ENCODE measurements at regions not wholly inside any gene's neighbourhood (a gene's known extent, or its start where the extent isn't known, plus 50 kb on each side); places are given as distances from the start of the nearest gene placed in this dataset.
"Not testable (repeated sequence)": the region's sequence is repeated elsewhere in the genome, so short reads cannot be mapped to it uniquely, and the experiment has no call there.

DNA sequence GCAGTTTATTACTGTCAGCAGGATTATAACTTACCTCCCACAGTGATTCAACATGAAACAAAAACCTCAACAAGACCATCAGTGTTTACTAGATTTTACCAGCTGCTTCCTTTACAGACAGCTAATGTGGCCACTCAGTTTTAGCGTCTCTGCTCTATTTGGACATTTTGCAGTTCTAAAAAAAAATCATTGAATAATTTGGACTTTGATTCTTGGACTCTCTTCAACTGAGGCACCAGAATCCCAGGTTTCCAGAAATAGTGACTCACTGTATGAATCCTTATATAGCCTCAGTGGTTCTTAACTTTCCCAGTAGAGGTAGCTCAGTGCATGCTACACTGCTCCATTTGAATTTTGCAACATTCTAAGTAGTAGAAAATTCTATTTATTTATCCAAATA lies 317.4 kb upstream of the PLGLB1 start:
- DNase-seq (ENCODE audit: low spot score in 2 of 2); FAIRE-seq: not testable (repeated sequence)

DNA sequence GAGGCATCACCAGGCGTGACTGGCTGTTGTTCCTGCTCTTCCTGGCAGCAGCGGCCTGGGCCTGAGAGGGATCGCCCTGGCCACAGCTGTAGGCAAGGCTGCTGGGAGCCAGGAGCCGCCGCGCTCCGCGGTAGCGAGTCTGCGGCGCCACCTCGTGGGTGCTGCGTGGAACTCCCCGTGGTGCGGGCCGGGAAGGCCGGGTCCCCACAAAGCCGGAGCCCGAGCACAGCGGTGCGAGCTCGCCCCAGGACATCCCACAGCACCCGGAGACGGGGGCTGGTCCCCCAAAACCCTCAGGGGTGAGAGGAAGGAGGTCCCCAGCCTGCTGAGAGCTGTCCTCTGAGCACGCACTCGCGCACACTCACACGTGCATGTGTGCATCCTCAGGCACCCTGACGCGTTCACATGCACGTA lies 320.0 kb upstream of the PLGLB1 start:
- not testable (repeated sequence) for DNase-seq (ENCODE audit: low spot score in 2 of 2); FAIRE-seq

DNA sequence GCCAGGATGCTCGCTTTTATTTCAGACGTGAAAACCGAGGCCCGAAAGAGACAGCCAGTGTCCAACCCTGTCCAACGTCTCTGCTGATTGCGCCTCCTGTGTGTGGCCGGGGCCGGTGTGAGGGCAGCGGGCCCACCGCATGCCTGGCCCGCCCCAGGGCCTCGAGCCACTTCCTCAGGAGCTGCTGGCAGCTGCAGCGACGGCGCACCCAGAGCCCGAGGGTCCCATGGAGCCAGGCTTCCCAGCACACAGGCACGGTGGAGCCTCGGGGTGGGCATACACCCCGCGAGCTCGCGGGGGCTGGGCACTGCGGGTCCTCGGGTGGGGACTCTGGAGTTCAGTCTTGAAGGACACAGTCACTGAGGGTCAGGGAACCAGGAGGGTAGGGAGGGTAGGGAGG lies 320.5 kb upstream of the PLGLB1 start:
- not testable (repeated sequence) for FAIRE-seq
- peak in 1 of 2 donors; percentile 0 for DNase-seq (ENCODE audit: low spot score in 2 of 2)

DNA sequence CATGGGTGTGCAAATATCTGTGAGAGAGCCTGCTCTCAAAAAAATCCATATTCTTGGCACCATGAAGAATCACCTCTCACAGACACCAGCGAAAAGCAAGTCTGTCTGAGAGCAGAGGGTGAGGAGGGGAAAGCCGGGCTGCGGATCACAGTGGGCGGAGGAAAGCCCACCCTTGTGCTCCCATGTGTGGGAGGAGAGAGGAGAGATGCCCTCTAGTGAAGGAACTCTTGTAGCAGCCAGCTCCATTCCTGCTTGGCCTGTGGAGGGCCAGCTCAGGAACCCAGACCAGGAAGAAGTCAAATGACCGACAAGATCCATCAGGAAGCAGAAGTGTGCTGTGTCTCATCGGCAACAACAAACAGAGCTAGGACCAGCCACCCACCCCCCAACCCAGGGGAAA lies 321.7 kb upstream of the PLGLB1 start:
- not testable (repeated sequence) for FAIRE-seq; DNase-seq (ENCODE audit: low spot score in 2 of 2)

DNA sequence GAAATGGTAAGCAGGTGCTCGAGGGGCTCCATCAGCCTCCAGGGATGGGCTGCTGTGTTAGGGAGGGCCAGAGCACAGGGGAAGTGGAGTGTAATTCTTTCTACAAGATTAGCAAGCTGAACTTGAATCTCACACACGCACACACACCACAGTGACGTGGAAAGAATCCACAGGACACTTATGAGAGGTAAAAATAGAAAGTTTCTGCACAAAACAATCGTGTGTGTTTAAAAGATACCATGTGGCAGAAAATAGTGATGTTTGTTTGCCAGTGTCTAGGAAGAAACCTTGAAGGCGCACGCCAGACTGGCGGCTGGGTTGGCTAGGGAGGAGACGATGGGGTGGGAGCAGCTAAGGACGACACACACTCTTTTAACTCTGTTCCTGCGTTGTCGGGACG lies 323.6 kb upstream of the PLGLB1 start:
- DNase-seq (ENCODE audit: low spot score in 2 of 2); FAIRE-seq: not testable (repeated sequence)

DNA sequence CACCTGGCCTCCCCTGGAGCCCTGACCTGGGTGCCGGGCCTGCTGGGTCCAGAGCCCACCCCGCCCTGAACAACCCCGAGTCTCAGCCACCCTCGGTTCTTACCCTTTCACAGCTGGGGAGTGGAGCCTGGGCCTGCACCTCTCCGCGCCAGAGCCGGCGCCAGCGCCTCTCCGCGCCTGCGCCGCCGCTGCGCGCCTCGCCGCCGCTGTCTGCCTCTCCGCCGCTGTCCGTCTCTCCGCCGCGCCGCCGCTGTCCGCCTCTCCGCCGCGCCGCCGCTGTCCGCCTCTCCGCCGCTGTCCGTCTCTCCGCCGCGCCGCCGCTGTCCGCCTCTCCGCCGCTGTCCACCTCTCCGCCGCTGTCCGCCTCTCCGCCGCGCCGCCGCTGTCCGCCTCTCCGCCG lies 326.9 kb upstream of the PLGLB1 start:
- not testable (repeated sequence) for FAIRE-seq; DNase-seq (ENCODE audit: low spot score in 2 of 2)

DNA sequence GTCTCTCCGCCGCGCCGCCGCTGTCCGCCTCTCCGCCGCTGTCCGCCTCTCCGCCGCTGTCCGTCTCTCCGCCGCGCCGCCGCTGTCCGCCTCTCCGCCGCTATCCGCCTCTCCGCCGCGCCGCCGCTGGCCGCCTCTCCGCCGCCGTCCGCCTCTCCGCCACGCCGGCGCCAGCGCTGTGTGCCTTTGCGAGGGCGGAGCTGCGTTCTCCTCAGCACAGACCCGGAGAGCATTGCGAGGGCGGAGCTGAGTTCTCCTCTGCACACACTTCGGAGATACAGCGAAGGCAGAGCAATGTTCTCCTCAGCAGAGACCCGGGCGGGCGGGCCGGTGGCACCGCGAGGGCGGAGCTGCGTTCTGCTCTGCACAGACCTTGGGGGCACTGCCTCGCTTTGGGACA lies 327.4 kb upstream of the PLGLB1 start:
- not testable (repeated sequence) for FAIRE-seq; DNase-seq (ENCODE audit: low spot score in 2 of 2)

DNA sequence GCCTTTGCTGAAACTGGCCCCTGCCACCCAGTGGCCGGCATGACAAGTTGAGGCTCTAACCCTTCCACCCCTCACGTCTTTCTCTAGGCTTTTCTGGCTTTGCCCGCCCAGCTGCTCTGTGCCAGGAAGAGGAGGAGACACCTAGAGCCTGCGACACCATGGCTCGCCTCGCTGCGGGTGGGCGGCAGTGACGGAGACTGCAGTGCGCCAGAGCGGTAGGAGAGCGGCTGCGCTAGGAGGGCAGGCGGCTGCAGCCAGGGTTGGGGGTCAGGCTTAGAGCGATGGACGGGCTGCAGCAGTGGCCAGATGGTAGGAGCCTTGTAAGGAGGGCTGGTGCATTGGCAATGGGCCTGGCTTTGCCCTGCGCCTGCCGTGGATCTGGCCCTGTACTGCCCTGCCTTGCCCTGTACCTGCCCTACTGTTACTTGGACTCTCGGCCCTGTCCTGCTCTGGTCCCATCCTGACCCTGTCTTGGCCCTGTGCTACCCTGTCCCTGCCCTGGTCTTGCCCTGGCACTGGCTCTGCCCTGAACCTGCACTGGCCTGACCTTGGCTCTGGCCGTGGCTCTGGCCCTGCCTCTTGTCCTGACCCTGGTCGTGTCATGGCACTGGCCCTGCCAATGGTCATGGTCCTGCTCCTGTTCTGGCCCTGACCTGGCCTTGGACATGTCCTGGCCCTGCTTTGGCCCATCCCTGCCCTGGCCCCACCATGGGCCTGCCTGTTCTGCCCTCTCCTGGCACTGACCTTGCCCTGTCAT lies 330.7 kb upstream of the PLGLB1 start:
- not testable (repeated sequence) for DNase-seq (ENCODE audit: low spot score in 2 of 2); FAIRE-seq

DNA sequence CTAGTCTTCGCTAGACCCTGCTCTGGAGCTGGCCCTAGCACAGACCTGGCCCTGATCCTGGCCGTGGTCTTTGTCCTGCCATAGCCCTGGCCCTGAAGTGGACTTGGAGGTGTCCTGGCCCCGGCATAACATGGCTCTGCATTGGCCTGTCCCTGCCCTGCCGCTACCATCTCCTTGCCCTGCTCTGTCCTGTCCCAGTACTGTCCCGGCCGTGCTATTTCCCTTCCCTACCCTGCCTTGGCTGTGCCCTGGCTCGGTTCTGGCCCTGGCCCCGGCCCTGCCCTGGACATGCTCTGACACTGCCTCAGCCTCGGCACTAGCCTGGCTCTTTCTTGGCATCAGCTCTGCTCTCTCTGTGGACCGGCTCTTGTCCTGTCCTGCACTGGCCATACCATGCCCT lies 331.8 kb upstream of the PLGLB1 start:
- FAIRE-seq; DNase-seq (ENCODE audit: low spot score in 2 of 2): not testable (repeated sequence)

DNA sequence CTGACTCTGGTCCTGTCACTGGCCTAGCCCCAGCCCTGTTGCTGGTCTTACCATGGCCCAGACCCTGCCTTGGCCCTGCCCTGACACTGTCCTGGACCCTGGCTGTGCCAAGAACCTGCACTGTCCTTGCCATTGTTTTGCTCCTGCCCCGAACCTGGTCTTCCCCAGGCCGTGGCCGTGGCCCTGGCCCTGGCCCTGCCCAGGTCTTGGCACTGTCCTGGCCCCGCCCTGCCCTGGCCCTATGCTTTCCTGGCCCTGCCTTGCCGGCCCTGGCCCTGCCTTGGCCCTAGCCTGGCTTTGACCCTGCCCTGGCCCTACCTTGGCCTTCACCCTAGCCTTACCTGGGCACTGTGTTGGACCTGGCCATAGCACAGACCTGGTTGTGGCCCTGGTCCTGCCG lies 332.5 kb upstream of the PLGLB1 start:
- FAIRE-seq: not testable (repeated sequence)

DNA sequence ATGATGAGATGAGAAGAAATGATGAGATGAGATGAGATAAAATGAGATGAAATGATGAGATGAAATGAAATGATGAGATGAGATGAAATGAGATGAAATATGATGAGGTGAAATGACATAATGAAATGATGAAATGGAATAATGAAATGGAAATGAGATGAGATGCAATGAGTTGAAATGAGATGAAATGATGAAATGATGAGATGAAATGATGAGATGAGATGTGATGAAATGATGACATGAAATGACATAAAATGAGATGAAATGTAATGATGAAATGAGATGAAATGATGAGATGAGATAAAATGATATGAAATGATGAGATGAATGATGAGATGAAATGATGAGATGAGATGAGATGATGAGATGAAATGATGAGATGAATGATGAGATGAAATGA lies 338.6 kb upstream of the PLGLB1 start:
- FAIRE-seq: not testable (repeated sequence)

More for the DNA sequence above, 332.5 kb upstream of the PLGLB1 start:
- not testable (repeated sequence) for DNase-seq (ENCODE audit: low spot score in 2 of 2)

DNA sequence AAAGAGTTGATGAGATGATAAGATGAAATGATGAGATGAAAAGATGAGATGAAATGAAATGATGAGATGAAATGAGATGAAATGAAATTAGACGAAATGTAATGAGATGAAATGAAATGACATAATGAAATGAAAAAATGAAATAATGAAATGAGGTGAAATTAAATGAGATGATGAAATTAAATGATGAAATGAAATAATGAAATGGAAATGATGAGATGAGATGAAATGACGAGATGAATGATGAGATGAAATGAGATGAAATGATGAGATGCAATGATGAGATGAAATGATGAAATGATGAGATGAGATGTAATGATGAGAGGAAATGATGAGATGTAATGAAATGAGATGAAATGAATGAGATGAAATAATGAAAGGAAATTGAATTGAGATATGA lies 339.3 kb upstream of the PLGLB1 start:
- peak; percentile 19 for FAIRE-seq
- DNase-seq (ENCODE audit: low spot score in 2 of 2): not testable (repeated sequence)

More for the DNA sequence above, 338.6 kb upstream of the PLGLB1 start:
- not testable (repeated sequence) for DNase-seq (ENCODE audit: low spot score in 2 of 2)

DNA sequence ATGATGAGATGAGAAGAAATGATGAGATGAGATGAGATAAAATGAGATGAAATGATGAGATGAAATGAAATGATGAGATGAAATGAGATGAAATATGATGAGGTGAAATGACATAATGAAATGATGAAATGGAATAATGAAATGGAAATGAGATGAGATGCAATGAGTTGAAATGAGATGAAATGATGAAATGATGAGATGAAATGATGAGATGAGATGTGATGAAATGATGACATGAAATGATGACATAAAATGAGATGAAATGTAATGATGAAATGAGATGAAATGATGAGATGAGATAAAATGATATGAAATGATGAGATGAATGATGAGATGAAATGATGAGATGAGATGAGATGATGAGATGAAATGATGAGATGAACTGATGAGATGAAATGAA lies 340.2 kb upstream of the PLGLB1 start:
- FAIRE-seq; DNase-seq (ENCODE audit: low spot score in 2 of 2): not testable (repeated sequence)

DNA sequence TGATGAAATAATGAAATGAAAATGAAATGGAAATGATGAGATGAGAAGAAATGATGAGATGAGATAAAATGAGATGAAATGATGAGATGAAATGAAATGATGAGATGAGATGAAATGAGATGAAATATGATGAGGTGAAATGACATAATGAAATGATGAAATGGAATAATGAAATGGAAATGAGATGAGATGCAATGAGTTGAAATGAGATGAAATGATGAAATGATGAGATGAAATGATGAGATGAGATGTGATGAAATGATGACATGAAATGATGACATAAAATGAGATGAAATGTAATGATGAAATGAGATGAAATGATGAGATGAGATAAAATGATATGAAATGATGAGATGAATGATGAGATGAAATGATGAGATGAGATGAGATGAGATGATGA lies 342.7 kb upstream of the PLGLB1 start:
- DNase-seq (ENCODE audit: low spot score in 2 of 2); FAIRE-seq: not testable (repeated sequence)

DNA sequence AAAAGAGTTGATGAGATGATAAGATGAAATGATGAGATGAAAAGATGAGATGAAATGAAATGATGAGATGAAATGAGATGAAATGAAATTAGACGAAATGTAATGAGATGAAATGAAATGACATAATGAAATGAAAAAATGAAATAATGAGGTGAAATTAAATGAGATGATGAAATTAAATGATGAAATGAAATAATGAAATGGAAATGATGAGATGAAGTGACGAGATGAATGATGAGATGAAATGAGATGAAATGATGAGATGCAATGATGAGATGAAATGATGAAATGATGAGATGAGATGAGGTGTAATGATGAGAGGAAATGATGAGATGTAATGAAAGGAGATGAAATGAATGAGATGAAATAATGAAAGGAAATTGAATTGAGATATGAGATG lies 343.4 kb upstream of the PLGLB1 start:
- DNase-seq (ENCODE audit: low spot score in 2 of 2); FAIRE-seq: not testable (repeated sequence)

DNA sequence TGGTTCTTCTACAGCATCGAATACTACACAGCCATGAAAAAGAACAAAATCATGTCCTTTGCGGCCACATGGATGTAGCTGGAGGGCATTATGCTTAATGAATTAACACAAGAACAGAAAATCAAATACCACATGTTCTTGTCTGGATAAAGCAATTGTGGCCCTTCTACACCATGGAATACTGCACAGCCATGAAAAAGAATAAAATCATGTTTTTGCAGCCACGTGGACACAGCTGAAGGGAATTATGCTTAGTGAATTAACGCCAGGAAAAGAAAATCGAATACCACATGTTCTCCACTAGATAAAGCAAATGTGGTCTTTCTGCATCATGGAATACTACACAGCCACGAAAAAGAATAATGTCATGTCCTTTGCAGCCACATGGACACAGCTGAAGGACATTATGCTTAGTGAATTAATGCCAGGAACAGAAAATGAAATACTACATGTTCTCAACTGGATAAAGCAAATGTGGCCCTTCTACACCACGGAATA lies 361.8 kb upstream of the PLGLB2 start:
- not testable (repeated sequence) for FAIRE-seq

DNA sequence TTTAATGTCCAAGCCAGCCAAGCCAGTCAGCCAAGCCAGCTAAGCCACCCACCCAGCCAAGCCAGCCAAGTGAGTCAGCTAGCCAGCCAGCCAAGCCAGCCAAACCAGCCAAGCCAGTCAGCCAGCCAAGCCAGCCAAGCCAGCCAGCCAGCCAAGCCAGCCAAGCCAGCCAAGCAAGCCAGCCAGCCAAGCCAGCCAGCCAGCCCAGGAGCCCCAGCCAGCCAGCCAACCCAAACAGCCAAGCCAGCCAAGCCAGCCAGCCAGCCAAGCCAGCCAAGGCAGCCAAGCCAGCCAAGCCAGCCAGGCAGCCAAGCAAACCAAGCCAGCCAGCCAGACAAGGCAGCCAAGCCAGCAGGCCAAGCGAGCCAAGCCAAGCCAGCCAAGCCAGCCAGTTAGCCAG lies 352.1 kb upstream of the PLGLB2 start:
- not testable (repeated sequence) for DNase-seq (ENCODE audit: low spot score in 2 of 2); FAIRE-seq

More for the DNA sequence above, 361.8 kb upstream of the PLGLB2 start:
- not testable (repeated sequence) for DNase-seq (ENCODE audit: low spot score in 2 of 2)

DNA sequence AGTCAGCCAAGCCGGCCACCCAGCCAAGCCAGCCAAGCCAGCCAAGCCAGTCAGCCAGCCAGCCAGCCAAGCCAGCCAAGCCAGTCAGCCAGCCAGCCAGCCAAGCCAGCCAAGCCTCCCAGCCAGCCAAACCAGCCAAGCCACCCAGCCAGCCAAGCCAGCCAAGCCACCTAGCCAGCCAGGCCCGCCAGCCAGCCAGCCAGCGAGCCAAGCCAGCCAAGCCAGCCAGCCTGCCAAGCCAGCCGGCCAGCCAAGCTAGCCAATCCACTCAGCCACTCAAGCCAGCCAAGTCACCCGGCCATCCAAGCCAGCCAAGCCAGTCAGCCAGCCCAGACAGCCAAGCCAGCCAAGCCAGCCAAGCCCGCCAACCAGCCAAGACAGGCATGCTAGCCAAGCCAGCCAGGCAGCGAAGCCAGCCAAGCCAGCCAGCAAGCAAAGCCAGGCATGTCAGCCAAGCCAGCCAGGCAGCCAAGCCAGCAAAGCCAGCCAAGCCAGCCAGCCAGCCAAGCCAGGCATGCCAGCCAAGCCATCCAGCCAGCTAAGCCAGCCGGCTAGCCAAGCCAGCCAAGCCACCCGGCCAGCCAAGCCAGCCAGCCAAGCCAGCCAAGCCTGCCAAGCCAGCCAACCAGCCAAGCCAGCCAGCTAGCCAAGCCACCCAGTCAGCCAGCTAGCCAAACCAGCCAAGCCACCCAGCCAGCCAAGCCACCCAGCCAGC lies 351.2 kb upstream of the PLGLB2 start:
- not testable (repeated sequence) for FAIRE-seq; DNase-seq (ENCODE audit: low spot score in 2 of 2)

DNA sequence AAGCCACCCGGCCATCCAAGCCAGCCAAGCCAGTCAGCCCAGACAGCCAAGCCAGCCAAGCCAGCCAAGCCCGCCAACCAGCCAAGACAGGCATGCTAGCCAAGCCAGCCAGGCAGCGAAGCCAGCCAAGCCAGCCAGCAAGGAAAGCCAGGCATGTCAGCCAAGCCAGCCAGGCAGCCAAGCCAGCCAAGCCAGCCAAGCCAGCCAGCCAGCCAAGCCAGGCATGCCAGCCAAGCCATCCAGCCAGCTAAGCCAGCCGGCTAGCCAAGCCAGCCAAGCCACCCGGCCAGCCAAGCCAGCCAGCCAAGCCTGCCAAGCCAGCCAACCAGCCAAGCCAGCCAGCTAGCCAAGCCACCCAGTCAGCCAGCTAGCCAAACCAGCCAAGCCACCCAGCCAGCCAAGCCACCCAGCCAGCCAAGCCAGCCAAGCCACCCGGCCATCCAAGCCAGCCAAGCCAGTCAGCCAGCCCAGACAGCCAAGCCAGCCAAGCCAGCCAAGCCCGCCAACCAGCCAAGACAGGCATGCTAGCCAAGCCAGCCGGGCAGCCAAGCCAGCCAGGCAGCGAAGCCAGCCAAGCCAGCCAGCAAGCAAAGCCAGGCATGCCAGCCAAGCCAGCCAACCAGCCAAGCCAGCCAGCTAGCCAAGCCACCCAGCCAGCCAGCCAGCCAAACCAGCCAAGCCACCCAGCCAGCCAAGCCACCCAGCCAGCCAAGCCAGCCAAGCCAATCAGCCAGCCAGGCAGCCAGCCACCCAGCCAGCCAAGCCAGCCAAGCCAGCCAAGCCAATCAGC lies 350.4 kb upstream of the PLGLB2 start:
- not testable (repeated sequence) for FAIRE-seq; DNase-seq (ENCODE audit: low spot score in 2 of 2)

Data from frontal cortex (tissue), 3 donors.